HG03354 (cell line): ENCODE measurements at regions not wholly inside any gene's neighbourhood (a gene's known extent, or its start where the extent isn't known, plus 50 kb on each side); places are given as distances from the start of the nearest gene placed in this dataset.

Experiments used
- ATAC-seq: cut with Tn5 transposase; IDR thresholded peaks from one replicate; pipeline ENCODE4 v1.9.1; 2021; ENCODE audit warnings: mild to moderate bottlenecking; ENCODE audit not compliant: unreplicated experiment, poor library complexity, severe bottlenecking

DNA sequence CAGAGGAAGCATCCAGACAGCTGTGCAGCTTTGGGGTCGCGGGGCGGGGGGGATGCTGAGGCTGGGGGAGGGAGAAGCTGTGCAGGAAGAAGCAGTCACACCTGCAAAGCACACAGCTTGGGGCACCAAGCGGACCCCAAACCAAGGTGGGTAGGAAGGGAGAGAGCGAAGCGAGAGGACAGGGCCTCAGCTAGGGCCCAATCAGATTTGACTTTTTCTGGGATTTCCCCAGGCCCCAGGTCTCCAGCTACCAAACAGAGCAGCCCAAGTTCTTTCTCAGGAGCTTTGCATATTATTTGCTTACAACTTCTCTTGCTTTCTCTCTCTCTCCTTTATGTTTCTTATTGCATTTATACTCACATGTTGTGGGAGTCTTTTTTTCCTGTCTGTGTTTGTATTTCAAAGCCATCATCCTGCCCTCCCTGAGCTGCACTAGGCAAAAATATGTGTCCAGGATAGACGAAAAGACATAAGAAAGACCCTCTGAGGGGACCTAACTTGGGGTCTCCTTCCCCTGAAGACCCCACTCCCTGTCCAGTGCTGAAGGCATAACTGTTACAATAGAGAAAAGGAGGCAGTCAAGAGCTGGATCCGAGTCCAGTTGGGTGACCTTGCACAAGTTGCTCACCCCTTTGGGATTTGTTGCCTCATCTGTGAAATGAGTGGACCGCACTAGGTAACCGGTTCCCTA is 50.6 kb upstream of the SMNDC1 start:
- ATAC-seq: peak; percentile 54

GRCh38 chr10:110355922-110356627 is 51.4 kb upstream of the SMNDC1 start:
- ATAC-seq: peak; percentile 19

- peak; percentile 83 for ATAC-seq
These were observed 52.0 kb upstream of the SMNDC1 start for GRCh38 chr10:110356628-110357245.

DNA sequence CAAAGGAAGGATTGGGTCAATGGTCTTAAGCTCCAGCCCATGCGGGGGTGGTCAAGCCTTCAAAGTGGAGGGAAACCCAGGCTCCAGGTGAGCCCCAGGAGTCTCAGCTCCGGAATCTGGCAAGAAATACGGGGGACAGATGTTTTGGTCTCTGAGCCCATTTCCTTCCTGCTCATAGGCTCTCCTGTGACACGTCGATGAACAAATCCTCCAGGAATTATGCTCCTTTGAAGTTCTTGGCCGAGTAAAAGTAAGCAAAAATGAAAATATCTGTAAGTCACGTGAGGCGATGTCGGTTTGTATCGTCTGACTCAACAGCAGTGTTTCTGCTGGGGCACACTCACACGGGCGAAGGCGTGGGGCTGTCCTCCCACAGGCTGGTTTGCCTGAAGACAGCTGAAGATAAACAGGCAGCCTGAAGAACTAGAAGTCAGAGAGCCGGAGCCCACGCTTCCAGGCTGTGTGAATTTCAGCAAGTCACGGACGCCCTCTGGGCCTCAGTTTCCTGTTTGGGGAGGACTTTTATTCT is 52.6 kb upstream of the SMNDC1 start:
- peak; percentile 20 for ATAC-seq

DNA sequence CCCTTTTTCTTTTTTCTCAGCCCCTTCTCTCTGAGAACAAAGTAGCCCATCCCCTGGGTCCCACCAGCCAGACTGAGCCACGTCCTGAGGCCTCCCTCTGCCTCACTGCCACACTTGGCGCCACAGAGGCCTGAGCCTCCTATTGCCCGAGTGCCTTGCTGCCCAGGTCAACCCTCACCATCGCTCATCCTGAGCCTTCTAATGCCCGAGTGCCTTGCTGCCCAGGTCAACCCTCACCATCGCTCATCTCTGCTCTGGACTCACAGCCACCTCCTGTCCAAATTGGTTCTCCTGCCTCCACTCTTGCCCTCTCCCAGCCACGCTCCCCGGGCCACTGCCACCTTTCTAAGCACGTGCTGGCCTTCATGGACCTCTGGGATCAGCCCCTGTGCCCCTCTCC is 53.2 kb upstream of the SMNDC1 start:
- ATAC-seq: no peak

DNA sequence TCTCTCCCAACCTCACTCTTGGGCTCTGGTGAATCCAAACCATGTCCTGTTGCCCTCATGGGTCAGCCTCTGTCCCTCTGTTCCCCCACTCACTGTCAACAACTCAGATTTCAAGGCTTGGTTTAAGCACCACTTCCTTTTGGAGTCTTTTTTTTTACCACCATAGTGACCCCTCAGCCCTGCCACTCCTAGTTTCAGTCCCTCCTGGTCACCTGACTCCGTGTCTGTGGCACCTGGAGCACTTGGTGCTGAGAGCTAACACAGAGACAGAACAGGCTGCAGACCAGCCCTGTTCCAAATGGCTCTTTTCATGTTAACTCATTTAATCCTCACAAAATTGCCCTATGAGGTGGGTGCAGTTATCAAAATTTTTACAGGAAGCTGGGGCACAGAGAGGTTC is 53.6 kb upstream of the SMNDC1 start:
- ATAC-seq: no peak

GRCh38 chr10:110358869-110359629 is 54.3 kb upstream of the SMNDC1 start:
- ATAC-seq: no peak

DNA sequence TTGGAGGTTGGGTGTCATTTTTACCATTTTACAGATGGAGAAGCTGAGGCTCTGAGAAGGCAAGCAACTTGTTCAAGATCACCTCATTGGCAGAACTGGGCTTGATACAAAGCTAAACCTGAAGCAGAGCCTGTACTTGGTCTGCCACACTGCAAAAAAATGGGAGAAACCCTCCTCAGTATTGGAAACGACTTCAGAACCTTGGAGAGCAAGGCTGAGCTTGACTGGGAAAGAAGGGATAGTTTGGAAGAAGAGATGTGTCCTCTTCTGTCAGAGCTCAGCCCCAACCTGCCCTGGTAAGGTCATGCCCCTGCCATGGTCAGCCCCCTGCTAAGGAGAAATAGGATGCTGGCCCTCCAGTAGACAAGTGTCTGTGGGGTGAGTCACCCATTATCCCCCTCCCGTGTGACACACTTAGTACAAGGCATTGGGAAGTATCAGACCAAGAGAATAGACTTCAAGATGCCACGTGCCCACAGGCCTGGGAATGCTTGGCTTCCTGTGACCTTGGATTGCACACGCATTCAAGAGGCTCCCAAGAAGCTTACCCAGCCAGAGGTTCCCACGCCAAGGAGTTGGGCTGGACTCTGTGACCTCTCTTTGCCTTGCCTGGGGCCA is 56.2 kb upstream of the SMNDC1 start:
- no peak for ATAC-seq

DNA sequence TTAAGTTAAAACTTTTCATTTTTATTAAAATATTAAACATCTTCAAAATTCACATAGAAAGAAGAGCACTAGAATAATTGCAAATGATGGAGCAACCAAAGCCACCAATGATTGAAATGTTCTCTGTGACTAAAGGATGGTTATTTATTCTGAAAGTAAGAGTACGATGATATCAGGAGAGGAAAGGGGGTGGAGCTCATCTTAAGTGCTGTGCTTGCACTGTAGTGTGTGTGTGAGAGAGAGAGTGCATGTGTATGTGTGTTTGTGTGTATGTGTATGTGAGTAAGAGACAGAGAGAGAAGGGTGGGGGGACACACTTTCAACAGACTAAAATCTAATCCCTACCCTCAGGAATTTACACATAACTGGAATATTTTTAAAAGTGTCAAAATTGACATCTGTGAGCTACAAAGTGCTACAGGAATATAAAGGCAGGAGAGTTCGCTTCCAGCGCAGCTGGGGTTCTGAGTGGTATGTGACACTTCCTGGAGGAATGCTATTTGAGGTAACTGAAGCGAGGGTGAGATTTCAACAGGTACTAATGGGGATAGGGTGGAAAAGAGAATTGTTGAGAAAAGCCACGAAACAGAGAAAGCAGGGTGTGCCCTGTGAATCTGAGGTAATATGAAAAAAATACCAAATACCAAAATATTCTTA is 57.2 kb upstream of the SMNDC1 start:
- no peak for ATAC-seq

DNA sequence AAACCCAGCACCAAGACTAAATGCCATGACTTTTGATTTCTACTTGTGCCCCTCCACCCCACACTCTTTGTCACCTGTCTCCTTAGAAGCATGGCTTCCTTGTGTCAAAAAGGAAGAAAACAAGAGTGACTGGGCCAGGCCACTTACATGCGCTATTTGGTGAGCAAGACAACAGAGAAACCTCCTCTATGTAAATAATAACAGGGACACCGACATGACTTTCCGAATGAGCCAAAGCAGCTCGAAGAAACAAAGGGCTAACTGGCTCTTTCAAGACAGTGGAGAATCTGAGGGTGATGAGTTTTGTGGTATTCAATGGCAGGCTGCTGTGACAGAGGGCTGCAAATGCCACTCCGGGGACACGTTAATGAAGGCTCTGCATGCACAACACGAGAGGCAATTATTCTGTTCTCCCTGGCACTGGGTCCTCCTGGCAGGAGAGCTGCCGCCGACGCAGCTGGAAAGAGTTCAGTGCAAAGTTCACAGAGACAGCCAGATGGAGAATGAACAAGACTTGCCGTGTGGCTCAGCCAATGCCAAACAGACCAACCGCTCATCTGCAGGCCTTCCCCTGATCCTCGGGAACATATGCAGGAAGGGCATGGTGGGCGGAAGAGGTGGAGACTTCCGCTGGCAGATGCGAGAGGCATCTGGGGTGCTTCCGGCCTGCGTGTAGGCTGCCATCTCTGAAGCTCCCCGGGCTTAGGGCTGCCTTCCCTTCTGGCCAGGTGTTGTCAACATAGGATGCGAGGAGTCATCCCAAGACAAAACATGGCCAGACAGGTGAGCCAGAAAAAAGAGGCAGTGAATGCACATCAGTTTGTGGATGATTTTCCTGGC is 59.1 kb upstream of the SMNDC1 start:
- no peak for ATAC-seq

DNA sequence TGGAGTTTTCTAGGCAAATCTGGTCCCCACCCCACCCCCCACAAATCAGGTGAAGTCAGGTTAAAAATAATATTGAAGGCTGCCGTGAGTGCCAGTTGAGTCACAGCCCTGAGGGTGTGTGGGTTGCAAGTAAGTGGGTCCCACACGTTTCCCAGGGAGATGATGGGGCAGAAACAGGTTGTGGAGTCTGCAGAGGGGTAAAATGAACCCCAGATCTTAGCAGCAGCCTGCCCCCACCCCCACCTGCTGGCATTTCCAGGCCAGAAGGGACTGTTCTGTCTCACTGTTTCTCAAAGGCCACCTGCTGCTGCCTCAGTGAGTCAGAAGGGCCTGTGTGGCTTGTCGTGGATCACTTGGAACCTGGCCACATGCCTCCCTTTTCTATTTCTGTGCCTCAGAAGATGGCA is 59.8 kb upstream of the SMNDC1 start:
- no peak for ATAC-seq

- no peak for ATAC-seq
These were observed 60.8 kb upstream of the SMNDC1 start for GRCh38 chr10:110365356-110366143.

DNA sequence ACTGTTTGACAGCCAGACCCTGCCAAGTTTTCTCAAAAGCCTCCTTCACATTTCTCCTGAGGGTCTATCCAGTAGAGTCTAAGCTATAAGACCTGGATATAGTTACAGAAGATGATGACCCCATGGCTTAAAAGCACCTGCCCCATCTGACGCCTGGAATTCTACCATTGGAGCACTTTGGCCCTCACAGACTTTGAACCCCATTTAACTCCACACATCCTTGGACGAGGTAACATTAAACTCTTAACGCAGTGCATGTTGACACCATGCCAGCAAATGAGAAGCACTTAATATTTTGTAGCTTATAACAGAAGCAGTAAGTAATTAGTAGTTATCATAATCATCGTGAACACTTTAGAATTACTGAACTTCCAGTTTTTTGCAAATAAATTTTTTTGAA is 61.9 kb upstream of the SMNDC1 start:
- ATAC-seq: no peak

- peak; percentile 56 for ATAC-seq
These were observed 63.3 kb upstream of the SMNDC1 start for GRCh38 chr10:110368002-110368401.

- no peak for ATAC-seq
These were observed 63.8 kb upstream of the SMNDC1 start for GRCh38 chr10:110368556-110368955.

DNA sequence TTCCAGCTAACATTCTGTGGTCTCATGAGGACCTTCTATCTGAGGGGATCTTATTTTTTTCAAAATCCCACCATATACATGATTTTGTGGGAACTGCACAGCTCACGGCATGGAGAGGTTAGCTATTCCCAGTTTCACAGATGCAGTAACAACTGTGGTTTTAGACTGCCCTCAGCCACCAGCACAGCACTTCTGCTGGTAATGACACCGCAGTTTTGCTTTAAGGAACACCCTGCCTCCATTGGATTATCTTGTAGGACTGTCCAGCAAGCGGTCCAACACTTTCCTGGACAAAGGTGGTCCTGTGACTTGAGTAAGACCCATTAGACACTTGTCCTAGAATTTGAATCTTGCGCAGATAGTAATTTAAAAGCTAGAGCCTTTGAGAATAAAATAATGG is 65.3 kb upstream of the SMNDC1 start:
- no peak for ATAC-seq

- ATAC-seq: no peak
These were observed 67.9 kb upstream of the SMNDC1 start for GRCh38 chr10:110372656-110373055.

GRCh38 chr10:110373059-110373458 is 68.3 kb upstream of the SMNDC1 start:
- no peak for ATAC-seq
